Activated CD4-positive, alpha-beta memory T cell treated with anti-CD3 and anti-CD28 coated beads for 36 hours (primary cell): ENCODE measurements at regions not wholly inside any gene's neighbourhood (a gene's known extent, or its start where the extent isn't known, plus 50 kb on each side); places are given as distances from the start of the nearest gene placed in this dataset.

Experiments used
- CTCF ChIA-PET: fragments of 350-600 bp; sonication (Branson Sonifier 250); formaldehyde crosslinking; loops from one replicate; lab custom pipeline; 2021; ENCODE audit warnings: antibody characterized with exemption, inconsistent platforms; lab: Charles Lee
- POLR2A ChIA-PET: fragments of 350-600 bp; sonication (Branson Sonifier 250); formaldehyde crosslinking; loops from one replicate; lab custom pipeline; 2021; ENCODE audit warnings: antibody characterized with exemption; lab: Charles Lee
- DNase-seq: peaks from one replicate; pipeline ENCODE4 v3.0.0-alpha.2; 2020
- H3K27ac Mint-ChIP-seq: one replicate; pipeline ENCODE4 v1.8.0; 2021; ENCODE audit warnings: mixed read lengths
- H3K27me3 Mint-ChIP-seq: one replicate; pipeline ENCODE4 v1.8.0; 2021; ENCODE audit warnings: mixed read lengths
- H3K36me3 Mint-ChIP-seq: one replicate; pipeline ENCODE4 v1.8.0; 2021; ENCODE audit warnings: mixed read lengths
- H3K4me1 Mint-ChIP-seq: one replicate; pipeline ENCODE4 v1.8.0; 2021; ENCODE audit warnings: low read depth, mixed read lengths
- H3K4me3 Mint-ChIP-seq: one replicate; pipeline ENCODE4 v1.8.0; 2021; ENCODE audit warnings: mild to moderate bottlenecking, mixed read lengths
- H3K9me3 Mint-ChIP-seq: one replicate; pipeline ENCODE4 v1.8.0; 2021; ENCODE audit warnings: mixed read lengths
- intact Hi-C: fragments of 100-400 bp; cut with micrococcal nuclease; formaldehyde crosslinking; loops from one replicate; pipeline ENCODE4 v1.15.1; 2023

DNA sequence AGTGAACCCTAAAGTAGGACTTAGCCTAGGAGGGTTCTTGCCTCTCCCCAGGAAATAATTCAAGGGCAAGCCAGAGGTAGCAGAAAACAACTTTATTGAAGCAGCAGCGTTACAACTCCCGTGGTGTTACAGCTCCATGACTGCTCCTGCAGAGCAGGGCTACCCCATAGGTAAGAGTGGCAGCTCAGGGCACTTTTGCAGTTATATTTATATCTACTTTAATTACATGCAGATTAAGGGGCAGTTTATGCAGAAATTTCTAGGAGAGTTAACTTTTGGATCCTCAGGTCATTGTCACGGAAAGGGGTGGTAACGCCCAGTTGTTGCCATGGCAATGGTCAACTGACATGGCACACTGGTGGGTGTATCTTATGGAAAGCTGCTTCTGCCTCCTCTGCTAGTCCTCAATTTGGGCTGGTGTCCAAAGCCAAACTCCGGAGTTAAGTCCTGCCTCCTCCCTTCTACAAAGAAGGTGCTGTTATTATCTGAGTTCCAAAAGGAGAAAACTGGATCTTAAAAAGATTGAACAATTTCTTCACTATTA is 1413.0 kb downstream of the DSC3 start:
- Mint-ChIP-seq H3K4me1 (no peaks in the 10 kb centered on the region), H3K27ac (no peak overlapping the region), H3K27me3 (no peaks in the 10 kb centered on the region), H3K4me3 (no peak overlapping the region), H3K9me3 (peaks cover 15% of the 10 kb centered on the region), H3K36me3 (no peaks in the 10 kb centered on the region)
- no peak for DNase-seq
- CTCF ChIA-PET: no interaction called here
- POLR2A ChIA-PET: no interaction called here
- intact Hi-C loops: no loop called here

DNA sequence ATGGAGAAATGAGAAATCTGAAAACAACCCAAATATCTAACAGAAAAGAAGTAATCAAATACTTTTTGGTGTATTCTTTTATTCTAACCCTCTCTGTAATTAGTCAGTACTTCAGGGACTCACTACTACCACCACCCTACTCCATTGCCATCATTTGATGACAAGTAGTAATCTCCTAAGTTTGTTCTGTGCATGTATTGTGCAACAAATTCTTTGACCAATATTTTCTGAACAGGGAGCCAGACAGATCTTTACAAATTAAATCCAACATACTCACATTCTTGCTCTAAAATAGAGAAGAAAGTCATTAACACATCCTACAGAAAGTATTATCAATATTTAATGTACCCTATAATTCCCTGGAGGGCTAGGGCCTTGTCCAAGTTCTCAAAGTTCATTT is 1416.4 kb downstream of the DSC3 start:
- CTCF ChIA-PET: no interaction called here
- no peak overlapping the region for H3K4me3 Mint-ChIP-seq
- intact Hi-C loops: no loop called here
- H3K27ac Mint-ChIP-seq: no peak overlapping the region
- H3K9me3 Mint-ChIP-seq: peaks cover 18% of the 10 kb centered on the region
- no peaks in the 10 kb centered on the region for H3K36me3 Mint-ChIP-seq
- H3K27me3 Mint-ChIP-seq: no peaks in the 10 kb centered on the region
- H3K4me1 Mint-ChIP-seq: no peaks in the 10 kb centered on the region
- no peak for DNase-seq
- POLR2A ChIA-PET: no interaction called here

DNA sequence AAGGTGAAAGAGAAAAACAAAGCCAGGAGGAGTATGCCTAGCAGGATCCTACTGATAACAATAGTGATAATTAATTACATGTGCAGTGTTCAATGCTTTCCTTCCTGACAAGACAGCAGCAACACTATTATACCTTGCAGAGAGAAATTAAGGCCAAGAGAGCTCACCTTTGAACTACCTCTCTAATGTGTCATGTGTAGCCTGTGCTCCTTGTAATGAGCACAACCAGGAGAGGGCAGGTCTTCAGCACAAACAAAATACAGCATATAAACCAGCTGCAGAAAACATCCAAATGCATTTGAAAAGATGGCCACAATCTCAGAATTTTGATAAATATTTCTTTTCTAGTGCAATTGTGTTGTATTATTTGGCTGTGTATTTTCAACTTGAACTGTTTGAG is 1425.7 kb downstream of the DSC3 start:
- no peak overlapping the region for H3K4me3 Mint-ChIP-seq
- no peaks in the 10 kb centered on the region for H3K4me1 Mint-ChIP-seq
- CTCF ChIA-PET: no interaction called here
- intact Hi-C loops: no loop called here
- no peaks in the 10 kb centered on the region for H3K27me3 Mint-ChIP-seq
- peaks cover 16% of the 10 kb centered on the region for H3K9me3 Mint-ChIP-seq
- H3K27ac Mint-ChIP-seq: no peak overlapping the region
- DNase-seq: no peak
- H3K36me3 Mint-ChIP-seq: no peaks in the 10 kb centered on the region
- POLR2A ChIA-PET: no interaction called here

DNA sequence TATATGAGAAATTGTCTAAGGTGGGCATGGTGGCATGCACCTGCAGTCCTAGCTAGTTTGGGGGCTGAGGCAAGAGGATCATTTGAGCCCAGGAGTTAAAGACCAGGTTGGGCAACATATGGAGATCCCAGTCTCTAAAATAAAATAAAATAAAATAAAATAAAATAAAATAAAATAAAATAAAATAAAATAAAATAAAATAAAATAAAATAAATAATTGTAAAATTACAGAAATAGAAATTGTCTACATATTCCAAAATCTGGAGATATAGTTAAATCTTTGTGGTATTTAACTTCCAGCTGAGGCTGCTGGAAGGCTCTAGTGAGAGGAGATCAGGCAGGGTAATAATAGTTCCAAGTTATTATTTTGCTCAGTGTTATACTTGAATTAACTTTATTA is 1432.1 kb upstream of the CDH2 start:
- no peak for DNase-seq
- POLR2A ChIA-PET: no interaction called here
- Mint-ChIP-seq H3K27ac (no peak overlapping the region), H3K9me3 (peaks cover 33% of the 10 kb centered on the region), H3K4me3 (no peak overlapping the region), H3K27me3 (no peaks in the 10 kb centered on the region), H3K36me3 (no peaks in the 10 kb centered on the region), H3K4me1 (no peaks in the 10 kb centered on the region)
- CTCF ChIA-PET: no interaction called here
- intact Hi-C loops: no loop called here

DNA sequence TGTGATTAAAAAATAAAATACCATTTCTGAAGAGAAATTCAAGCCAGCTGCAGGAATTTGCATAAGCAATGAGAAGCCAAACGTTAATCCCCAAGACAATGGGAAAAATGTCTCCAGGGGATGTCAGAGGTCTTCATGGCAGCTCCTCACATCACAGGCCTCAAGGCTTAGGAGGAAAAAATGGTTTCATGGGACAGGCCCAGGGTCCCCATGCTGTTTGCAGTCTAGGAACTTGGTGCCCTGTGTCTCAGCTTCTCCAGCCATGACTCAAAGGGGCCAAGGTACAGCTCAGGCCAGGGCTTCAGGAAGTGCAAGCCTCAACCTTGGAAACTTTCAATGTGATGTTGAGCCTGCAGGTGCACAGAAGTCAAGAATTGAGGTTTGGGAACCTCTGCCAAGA is 1428.4 kb upstream of the CDH2 start:
- Mint-ChIP-seq H3K4me3 (no peak overlapping the region), H3K4me1 (no peaks in the 10 kb centered on the region), H3K27me3 (no peaks in the 10 kb centered on the region), H3K27ac (no peak overlapping the region), H3K9me3 (peaks cover 33% of the 10 kb centered on the region), H3K36me3 (no peaks in the 10 kb centered on the region)
- intact Hi-C loops: no loop called here
- ChIA-PET CTCF (no interaction called here), POLR2A (no interaction called here)
- DNase-seq: no peak

DNA sequence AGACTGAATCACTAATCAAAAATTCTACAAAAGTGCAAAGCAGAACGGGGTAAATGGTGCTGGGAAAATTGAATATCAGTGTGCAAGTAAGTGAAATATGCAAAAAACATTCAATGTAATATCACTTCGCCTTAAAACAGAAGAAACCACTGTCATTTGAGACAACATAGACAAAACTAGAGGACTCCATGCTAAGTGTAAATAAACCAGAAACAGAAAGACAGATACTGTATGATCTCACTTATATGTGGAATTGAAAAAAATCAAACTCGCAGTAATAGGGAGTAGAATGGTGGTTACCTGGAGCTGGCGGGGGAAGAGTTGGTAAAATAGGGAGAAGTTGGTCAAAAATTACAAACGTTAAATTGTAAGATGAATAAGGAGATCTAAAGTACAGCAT is 1420.0 kb upstream of the CDH2 start:
- H3K27me3 Mint-ChIP-seq: no peaks in the 10 kb centered on the region
- H3K27ac Mint-ChIP-seq: no peak overlapping the region
- intact Hi-C loops: no loop called here
- peaks cover 11% of the 10 kb centered on the region for H3K9me3 Mint-ChIP-seq
- ChIA-PET CTCF (no interaction called here), POLR2A (no interaction called here)
- H3K4me3 Mint-ChIP-seq: no peak overlapping the region
- no peaks in the 10 kb centered on the region for H3K4me1 Mint-ChIP-seq
- no peaks in the 10 kb centered on the region for H3K36me3 Mint-ChIP-seq
- no peak for DNase-seq

DNA sequence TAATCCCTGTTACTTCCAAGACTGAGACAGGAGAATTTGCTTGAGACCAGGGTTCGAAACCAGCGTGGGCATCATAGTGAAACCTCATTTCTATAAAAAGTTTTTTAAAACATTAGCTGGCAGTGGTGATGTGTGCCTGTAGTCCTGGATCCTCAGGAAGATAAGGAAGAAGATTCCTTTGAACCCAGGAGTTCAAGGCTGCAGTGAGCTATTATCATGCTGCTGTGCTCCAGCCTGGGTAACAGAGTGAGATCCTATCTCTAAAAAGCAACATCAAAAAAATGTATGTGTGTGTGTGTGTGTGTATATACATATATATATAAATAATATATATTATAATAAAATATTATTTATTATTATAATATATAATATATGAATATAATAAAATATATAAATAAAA is 1417.6 kb upstream of the CDH2 start:
- H3K4me1 Mint-ChIP-seq: no peaks in the 10 kb centered on the region
- ChIA-PET POLR2A (no interaction called here), CTCF (no interaction called here)
- H3K36me3 Mint-ChIP-seq: no peaks in the 10 kb centered on the region
- H3K4me3 Mint-ChIP-seq: no peak overlapping the region
- intact Hi-C loops: no loop called here
- peaks cover 10% of the 10 kb centered on the region for H3K9me3 Mint-ChIP-seq
- H3K27ac Mint-ChIP-seq: no peak overlapping the region
- no peak for DNase-seq
- no peaks in the 10 kb centered on the region for H3K27me3 Mint-ChIP-seq

DNA sequence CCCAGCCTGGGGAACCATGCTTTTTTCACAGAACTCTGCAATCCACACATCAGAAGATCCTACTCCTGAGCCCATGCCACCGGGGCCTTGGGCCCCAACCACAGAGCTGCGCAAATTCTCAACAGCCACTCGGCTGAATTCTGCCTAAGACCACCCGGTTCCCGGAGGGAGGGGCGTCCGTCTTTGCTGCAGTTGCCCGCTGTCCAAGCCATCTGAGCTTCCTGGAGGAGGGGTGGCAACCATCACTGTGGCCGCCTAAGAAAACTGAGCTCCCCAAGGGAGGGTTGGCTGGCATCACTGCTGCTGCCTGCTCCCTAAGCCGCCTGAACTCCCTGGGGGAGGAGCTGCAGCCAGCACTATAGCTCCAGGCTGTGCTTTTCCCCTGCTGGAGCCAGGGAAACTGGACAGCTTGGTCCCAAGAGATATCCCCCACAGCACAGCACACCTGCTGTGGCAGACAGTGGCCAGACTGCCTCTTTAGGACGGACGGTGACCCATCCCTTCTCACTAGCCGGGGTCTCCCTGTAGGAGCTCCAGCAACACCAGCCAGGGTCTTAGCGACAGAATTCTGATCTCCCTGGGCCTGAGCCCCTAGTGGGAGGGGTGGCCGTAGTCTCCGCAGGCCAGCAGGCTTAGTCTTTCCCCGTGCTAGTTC is 1411.6 kb upstream of the CDH2 start:
- no peaks in the 10 kb centered on the region for H3K27me3 Mint-ChIP-seq
- no peak overlapping the region for H3K27ac Mint-ChIP-seq
- ChIA-PET CTCF (no interaction called here), POLR2A (no interaction called here)
- no peak overlapping the region for H3K4me3 Mint-ChIP-seq
- H3K4me1 Mint-ChIP-seq: no peaks in the 10 kb centered on the region
- H3K36me3 Mint-ChIP-seq: no peaks in the 10 kb centered on the region
- DNase-seq: no peak
- intact Hi-C loops: no loop called here
- H3K9me3 Mint-ChIP-seq: peaks cover 27% of the 10 kb centered on the region

DNA sequence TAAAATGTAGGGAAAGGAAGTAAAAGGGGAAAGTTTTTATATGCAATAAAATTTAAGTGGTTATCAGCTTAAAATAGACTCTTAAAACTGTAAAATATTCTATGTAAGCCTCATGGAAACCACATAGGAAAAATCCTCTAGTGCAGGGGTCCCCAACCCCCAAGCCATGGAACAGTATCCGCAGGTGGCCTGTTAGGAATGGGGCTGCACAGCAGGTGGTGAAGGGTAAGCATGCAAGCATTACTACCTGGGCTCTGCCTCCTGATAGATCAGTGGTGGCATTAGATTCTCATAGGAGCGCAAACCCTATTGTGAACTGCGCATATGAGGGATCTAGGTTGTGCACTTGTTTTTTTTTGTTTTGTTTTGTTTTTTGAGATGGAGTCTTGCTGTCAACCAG is 1409.3 kb upstream of the CDH2 start:
- intact Hi-C loops: no loop called here
- Mint-ChIP-seq H3K27ac (no peak overlapping the region), H3K27me3 (no peaks in the 10 kb centered on the region), H3K4me1 (no peaks in the 10 kb centered on the region), H3K4me3 (no peak overlapping the region), H3K36me3 (no peaks in the 10 kb centered on the region), H3K9me3 (peaks cover 27% of the 10 kb centered on the region)
- ChIA-PET CTCF (no interaction called here), POLR2A (no interaction called here)
- DNase-seq: no peak

DNA sequence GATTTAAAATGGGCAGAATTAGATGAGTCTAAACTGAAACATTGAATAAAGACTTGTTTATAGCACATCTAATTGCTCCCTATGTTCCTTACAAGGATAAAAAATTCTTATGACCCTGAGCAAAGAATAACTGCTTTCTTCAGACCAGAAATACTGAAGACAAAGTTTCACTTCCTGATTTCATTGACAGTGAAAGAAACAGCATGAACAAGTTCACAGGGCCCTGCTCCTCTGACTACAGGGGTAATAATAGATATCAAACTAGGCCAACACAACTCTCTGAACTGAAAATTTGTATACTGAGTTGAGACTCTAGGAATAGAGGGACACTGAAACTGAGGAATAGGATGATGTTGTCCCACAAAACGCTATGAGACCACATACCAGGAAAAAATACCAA is 1383.3 kb upstream of the CDH2 start:
- H3K27me3 Mint-ChIP-seq: no peaks in the 10 kb centered on the region
- peaks cover 25% of the 10 kb centered on the region for H3K9me3 Mint-ChIP-seq
- H3K4me1 Mint-ChIP-seq: no peaks in the 10 kb centered on the region
- intact Hi-C loops: no loop called here
- POLR2A ChIA-PET: no interaction called here
- H3K36me3 Mint-ChIP-seq: no peaks in the 10 kb centered on the region
- H3K27ac Mint-ChIP-seq: no peak overlapping the region
- H3K4me3 Mint-ChIP-seq: no peak overlapping the region
- DNase-seq: no peak
- CTCF ChIA-PET: no interaction called here

DNA sequence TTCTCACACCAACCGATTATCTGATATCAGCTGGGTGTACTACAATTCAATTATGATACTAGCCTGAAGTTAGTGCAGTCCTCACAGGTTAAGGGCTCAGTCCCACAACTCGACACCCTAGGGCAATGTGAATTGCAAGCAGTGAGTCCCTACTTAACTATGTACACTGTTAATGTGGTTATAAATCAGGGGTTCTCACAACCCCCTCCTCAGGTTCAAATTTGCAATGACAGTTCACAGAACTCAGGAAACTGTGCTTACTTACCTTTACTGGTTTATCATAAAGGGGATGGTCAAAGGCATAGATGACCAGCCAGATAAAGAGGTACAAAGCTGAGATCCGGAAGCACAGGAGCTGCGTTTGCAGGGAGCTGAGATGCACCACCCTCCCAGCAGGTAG is 1379.1 kb upstream of the CDH2 start:
- ChIA-PET CTCF (no interaction called here), POLR2A (no interaction called here)
- no peak for DNase-seq
- H3K36me3 Mint-ChIP-seq: no peaks in the 10 kb centered on the region
- no peak overlapping the region for H3K4me3 Mint-ChIP-seq
- no peak overlapping the region for H3K27ac Mint-ChIP-seq
- no peaks in the 10 kb centered on the region for H3K27me3 Mint-ChIP-seq
- intact Hi-C loops: no loop called here
- H3K4me1 Mint-ChIP-seq: no peaks in the 10 kb centered on the region
- peaks cover 23% of the 10 kb centered on the region for H3K9me3 Mint-ChIP-seq

DNA sequence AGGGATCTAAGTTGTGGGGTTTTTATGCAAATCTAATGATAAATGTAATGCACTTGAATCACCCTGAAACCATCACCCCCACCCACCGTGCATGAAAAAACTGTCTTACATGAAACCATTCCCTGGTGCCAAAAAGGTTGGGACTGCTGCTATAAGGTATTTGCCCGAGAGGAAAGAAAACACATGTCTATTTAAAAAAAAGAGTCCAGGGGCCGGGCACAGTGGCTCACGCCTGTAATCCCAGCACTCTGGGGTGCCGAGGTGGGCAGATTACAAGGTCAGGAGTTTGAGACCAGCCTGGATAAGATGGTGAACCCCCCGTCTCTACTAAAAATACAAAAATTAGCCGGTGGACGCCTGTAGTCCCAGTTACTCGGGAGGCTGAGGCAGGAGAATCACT is 1372.8 kb upstream of the CDH2 start:
- Mint-ChIP-seq H3K9me3 (peaks cover 12% of the 10 kb centered on the region), H3K4me3 (no peak overlapping the region), H3K27ac (no peak overlapping the region), H3K36me3 (no peaks in the 10 kb centered on the region), H3K27me3 (no peaks in the 10 kb centered on the region), H3K4me1 (no peaks in the 10 kb centered on the region)
- intact Hi-C loops: no loop called here
- ChIA-PET POLR2A (no interaction called here), CTCF (no interaction called here)
- no peak for DNase-seq

DNA sequence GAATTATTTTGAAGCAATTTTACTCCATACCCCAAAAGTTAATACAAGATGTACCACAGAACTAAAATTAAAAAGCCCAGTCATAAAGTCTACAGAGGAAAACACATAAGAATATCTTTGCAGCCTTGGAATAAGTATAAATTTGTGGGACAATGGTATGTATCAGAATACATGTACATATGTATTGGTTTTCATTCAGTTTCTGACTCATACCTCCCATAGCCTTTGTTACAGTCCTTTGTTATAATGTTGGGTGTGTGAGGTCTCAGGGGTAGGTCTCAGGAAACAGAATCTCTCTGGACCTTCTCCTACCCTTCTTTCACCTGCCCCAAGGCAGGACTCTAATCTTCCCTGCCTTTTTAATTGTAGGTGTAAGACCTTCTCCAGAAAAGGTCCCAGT is 1370.7 kb upstream of the CDH2 start:
- DNase-seq: no peak
- intact Hi-C loops: no loop called here
- Mint-ChIP-seq H3K27ac (no peak overlapping the region), H3K9me3 (peaks cover 9% of the 10 kb centered on the region), H3K4me3 (no peak overlapping the region), H3K36me3 (no peaks in the 10 kb centered on the region), H3K4me1 (no peaks in the 10 kb centered on the region), H3K27me3 (no peaks in the 10 kb centered on the region)
- CTCF ChIA-PET: no interaction called here
- POLR2A ChIA-PET: no interaction called here
